IMR-90 (cell line): ENCODE measurements at regions not wholly inside any gene's neighbourhood (a gene's known extent, or its start where the extent isn't known, plus 50 kb on each side); places are given as distances from the start of the nearest gene placed in this dataset.

Source experiments
- ATAC-seq: fragments of 200-7000 bp; cut with Tn5 transposase; 2 replicates; pipeline ENCODE4 v1.9.1; 2020; ENCODE audit warnings: low read depth, mild to moderate bottlenecking, moderate library complexity
- BruUV-seq: library from RNA; stranded (reverse); fragments of 400-500 nt; replicated peaks from 2 replicates; lab custom pipeline; 2021; lab: Mats Ljungman, UMichigan
- CTCF ChIA-PET: fragments of 300-600 bp; formaldehyde crosslinking; extraction: SDS; loops from one replicate; lab custom pipeline; 2021; ENCODE audit warnings: antibody characterized with exemption; lab: Yijun Ruan, JAX
- POLR2A ChIA-PET: fragments of 300-600 bp; sonication (Branson Sonifier 250); formaldehyde crosslinking; loops from one replicate; lab custom pipeline; 2022; ENCODE audit warnings: antibody characterized with exemption; ENCODE audit not compliant: unreplicated experiment; lab: Charles Lee
- DNase-seq: peaks from one replicate; pipeline ENCODE4 v3.0.0; 2013
- H2AFZ ChIP-seq: replicated peaks from 2 replicates; pipeline ENCODE3; 2013; ENCODE audit warnings: low read length, mild to moderate bottlenecking; ENCODE audit not compliant: poor library complexity
- H2AK5ac ChIP-seq: 2 replicates; pipeline ENCODE4 v1.6.1; 2013; ENCODE audit warnings: low read depth, low read length, inconsistent platforms
- H2AK9ac ChIP-seq: replicated peaks from 2 replicates; pipeline ENCODE3; 2013; ENCODE audit warnings: mild to moderate bottlenecking, low read depth, low read length, moderate library complexity; ENCODE audit not compliant: poor library complexity
- H2BK120ac ChIP-seq: 2 replicates; pipeline ENCODE4 v1.6.1; 2013; ENCODE audit warnings: low read depth, low read length, inconsistent platforms
- H2BK15ac ChIP-seq: 3 replicates; pipeline ENCODE4 v1.6.1; 2013; ENCODE audit warnings: low read depth, low read length, inconsistent platforms
- H2BK20ac ChIP-seq: 2 replicates; pipeline ENCODE4 v1.6.1; 2013; ENCODE audit warnings: low read depth, mild to moderate bottlenecking, inconsistent platforms, low read length, moderate library complexity
- H2BK5ac ChIP-seq: 2 replicates; pipeline ENCODE4 v1.6.1; 2013; ENCODE audit warnings: mild to moderate bottlenecking, low read depth, low read length, inconsistent platforms; ENCODE audit not compliant: poor library complexity, severe bottlenecking
- H3K14ac ChIP-seq: replicated peaks from 2 replicates; pipeline ENCODE4 v1.6.1; 2013; ENCODE audit warnings: low read depth, low read length, inconsistent platforms
- H3K18ac ChIP-seq: 2 replicates; pipeline ENCODE4 v1.6.1; 2013; ENCODE audit warnings: low read depth, low read length, control low read depth
- H3K23ac ChIP-seq: 2 replicates; pipeline ENCODE4 v1.6.1; 2013; ENCODE audit warnings: low read depth, low read length, inconsistent platforms
- H3K27ac ChIP-seq: 2 replicates; pipeline ENCODE4 v1.5.1; 2013; ENCODE audit warnings: mild to moderate bottlenecking, control low read depth, low read length; ENCODE audit not compliant: insufficient read depth
- H3K27me3 ChIP-seq: 2 replicates; pipeline ENCODE4 v1.6.1; 2013; ENCODE audit warnings: low read length; ENCODE audit not compliant: control insufficient read depth, insufficient read depth
- H3K36me3 ChIP-seq: 2 replicates; pipeline ENCODE4 v1.6.1; 2013; ENCODE audit warnings: low read length, mixed read lengths; ENCODE audit not compliant: control insufficient read depth, insufficient read depth
- H3K4ac ChIP-seq: 2 replicates; pipeline ENCODE4 v1.6.1; 2013; ENCODE audit warnings: low read depth, low read length, inconsistent platforms
- H3K4me1 ChIP-seq: 2 replicates; pipeline ENCODE4 v1.6.1; 2013; ENCODE audit warnings: low read length, mixed read lengths; ENCODE audit not compliant: control insufficient read depth, insufficient read depth
- H3K4me2 ChIP-seq: 2 replicates; pipeline ENCODE4 v1.6.1; 2013; ENCODE audit warnings: low read depth, mild to moderate bottlenecking, control low read depth, low read length, moderate library complexity
- H3K4me3 ChIP-seq: 2 replicates; pipeline ENCODE4 v1.5.1; 2013; ENCODE audit warnings: low read depth, mild to moderate bottlenecking, control low read depth, low read length, moderate library complexity; ENCODE audit not compliant: insufficient read depth
- H3K56ac ChIP-seq: 2 replicates; pipeline ENCODE4 v1.6.1; 2013; ENCODE audit warnings: low read length, inconsistent platforms; ENCODE audit not compliant: insufficient read depth; ENCODE audit errors: extremely low read depth
- H3K79me1 ChIP-seq, 2 experiments: 2 replicates each; pipeline ENCODE4 v1.6.1; 2013; ENCODE audit warnings: low read length in 2 of 2, inconsistent platforms in 1 of 2, low read depth in 1 of 2
- H3K9ac ChIP-seq: 2 replicates; pipeline ENCODE4 v1.6.1; 2013; ENCODE audit warnings: low read depth, low read length, control low read depth
- H3K9me1 ChIP-seq: 2 replicates; pipeline ENCODE4 v1.6.1; 2013; ENCODE audit warnings: low read length, inconsistent platforms; ENCODE audit not compliant: insufficient read depth
- H3K9me3 ChIP-seq: 2 replicates; pipeline ENCODE4 v1.6.1; 2013; ENCODE audit warnings: low read length; ENCODE audit not compliant: control insufficient read depth, insufficient read depth
- H4K20me1 ChIP-seq: 2 replicates; pipeline ENCODE4 v1.6.1; 2013; ENCODE audit warnings: low read length, inconsistent platforms; ENCODE audit not compliant: insufficient read depth
- H4K5ac ChIP-seq: 2 replicates; pipeline ENCODE4 v1.6.1; 2013; ENCODE audit warnings: mild to moderate bottlenecking, low read depth, low read length, control low read depth
- H4K8ac ChIP-seq, 2 experiments: 2 replicates each; pipeline ENCODE4 v1.6.1; 2013; ENCODE audit warnings: low read depth in 2 of 2, low read length in 2 of 2, control low read depth in 1 of 2, inconsistent platforms in 1 of 2
- H4K91ac ChIP-seq: 2 replicates; pipeline ENCODE4 v1.6.1; 2013; ENCODE audit warnings: low read depth, low read length, inconsistent platforms; ENCODE audit not compliant: insufficient read depth
- BHLHE40 ChIP-seq: fragments of 150-350 bp; IDR thresholded peaks from 2 replicates; pipeline ENCODE4 v1.6.1; 2016; ENCODE audit warnings: mild to moderate bottlenecking, low read depth, low read length
- MAZ ChIP-seq: IDR thresholded peaks from 2 replicates; pipeline ENCODE4 v1.6.1; 2012; ENCODE audit warnings: low read depth, mild to moderate bottlenecking, low read length, improper control_type of control experiment, moderate library complexity, borderline replicate concordance
- MXI1 ChIP-seq: IDR thresholded peaks from 2 replicates; pipeline ENCODE4 v1.6.1; 2012; ENCODE audit warnings: low read depth, mild to moderate bottlenecking, low read length, moderate library complexity, borderline replicate concordance
- RAD21 ChIP-seq: IDR thresholded peaks from 2 replicates; pipeline ENCODE4 v1.6.1; 2012; ENCODE audit warnings: low read length, improper control_type of control experiment
- WGBS, 2 experiments: methylation state at CpG; one replicate each; pipeline versions ENCODE4 v1.1.5 to v1.1.7; 2013; ENCODE audit warnings: missing lambda C conversion rate in 2 of 2; ENCODE audit not compliant: insufficient read length in 1 of 2; ENCODE audit errors: extremely low coverage in 2 of 2; 5-methylcytosine and 5-hydroxymethylcytosine counted together
- dilution Hi-C: fragments of 300-500 bp; cut with HindIII; formaldehyde crosslinking; loops from one replicate; pipeline ENCODE4 v1.14.3; 2018; ENCODE audit warnings: low sequenced_read_pairs; ENCODE audit not compliant: unreplicated experiment
- in situ Hi-C: fragments of 300-500 bp; cut with MboI; formaldehyde crosslinking; loops from 3 replicates; pipeline ENCODE4 v1.14.3; 2019; ENCODE audit warnings: low sequenced_read_pairs, inconsistent platforms, mixed read lengths
- intact Hi-C: fragments of 100-400 bp; cut with micrococcal nuclease; formaldehyde crosslinking; loops from 2 replicates; pipeline ENCODE4 v1.10.0; 2022

GRCh38 chr6:76509397-76509796 lies 436.9 kb upstream of the IMPG1 start:
- ChIA-PET POLR2A (no interaction called here), CTCF (no interaction called here)
- H3K4me1 ChIP-seq, result no peaks in the 10 kb centered on the region
- no peak for DNase-seq
- no peak overlapping the region for H4K91ac ChIP-seq
- WGBS, 2 experiments, result no CpG with 5 or more reads among the region's 2 CpGs
- H3K18ac ChIP-seq, result no peak overlapping the region
- no peaks in the 10 kb centered on the region for H3K27me3 ChIP-seq
- H3K56ac ChIP-seq, result no peak overlapping the region
- TF ChIP-seq MAZ (no peak), BHLHE40 (no peak), MXI1 (no peak), RAD21 (no peak)
- no peaks in the 10 kb centered on the region for H3K79me1 ChIP-seq
- H2AK5ac ChIP-seq, result no peak overlapping the region
- H3K4me2 ChIP-seq, result no peak overlapping the region
- in situ Hi-C loops, result no loop called here
- no peaks in the 10 kb centered on the region for H3K9me1 ChIP-seq
- H3K36me3 ChIP-seq, result no peaks in the 10 kb centered on the region
- no peak overlapping the region for H3K9ac ChIP-seq
- no peak overlapping the region for H2BK15ac ChIP-seq
- H3K9me3 ChIP-seq, result peaks cover 3% of the 10 kb centered on the region; the same call in 1 of the 2 replicates
- no TSS peak for BruUV-seq
- H3K14ac ChIP-seq, result no peak overlapping the region
- H3K23ac ChIP-seq, result no peak overlapping the region
- H2BK120ac ChIP-seq, result no peak overlapping the region
- intact Hi-C loops, result no loop called here
- no peak overlapping the region for H2AFZ ChIP-seq
- no peak overlapping the region for H4K5ac ChIP-seq
- dilution Hi-C loops, result no loop called here
- no peak overlapping the region for H2BK5ac ChIP-seq
- no peak overlapping the region for H3K4me3 ChIP-seq
- H4K8ac ChIP-seq, result no peak overlapping the region
- H3K4ac ChIP-seq, result no peak overlapping the region
- ATAC-seq, result no peak
- H3K27ac ChIP-seq, result no peak overlapping the region
- H4K20me1 ChIP-seq, result no peaks in the 10 kb centered on the region
- no peak overlapping the region for H2AK9ac ChIP-seq
- H2BK20ac ChIP-seq, result no peak overlapping the region
